ENCODE measurements at regions not wholly inside any gene's neighbourhood (a gene's known extent, or its start where the extent isn't known, plus 50 kb on each side); places are given as distances from the start of the nearest gene placed in this dataset.

DNA sequence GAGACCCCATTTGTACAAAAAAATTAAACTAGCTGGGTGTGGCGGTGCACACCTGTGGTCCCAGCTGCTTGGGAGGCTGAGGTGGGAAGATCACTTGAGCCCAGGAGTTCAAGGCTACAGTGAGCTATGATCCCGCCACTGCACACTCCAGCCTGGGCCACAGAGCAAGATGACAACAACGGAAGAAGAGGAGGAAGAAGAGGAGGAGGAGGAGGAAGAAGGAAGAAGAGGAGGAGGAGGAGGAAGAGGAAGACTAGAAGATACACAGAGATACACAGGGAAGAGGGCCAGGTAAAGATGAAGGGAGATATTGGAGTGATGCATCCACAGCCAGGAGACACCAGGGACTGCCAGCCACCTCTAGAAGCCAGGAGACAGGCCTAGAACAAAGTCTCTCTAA lies 75.7 kb upstream of the PTER start:
- DNase-seq (ENCODE audit: low spot score), result no peak

DNA sequence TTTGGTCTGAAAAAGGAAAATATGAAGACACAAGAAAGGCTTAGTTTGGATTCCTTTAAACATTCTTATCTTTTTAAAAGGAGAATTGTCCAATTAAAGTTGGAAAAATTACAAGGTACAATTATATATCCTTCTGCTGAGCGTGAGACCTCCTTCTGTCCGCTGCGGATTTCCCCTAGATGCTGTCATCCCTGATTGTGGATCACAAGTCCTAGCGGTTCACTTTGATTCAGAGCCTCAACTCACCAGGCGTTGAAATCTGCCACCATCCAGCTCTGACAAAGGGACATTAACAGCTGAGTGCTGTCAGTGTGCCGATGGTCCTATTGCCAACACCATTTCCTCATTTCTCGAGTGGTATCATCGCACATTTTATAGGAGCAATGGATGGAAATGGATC lies 73.1 kb upstream of the PTER start:
- no peak for DNase-seq (ENCODE audit: low spot score)

DNA sequence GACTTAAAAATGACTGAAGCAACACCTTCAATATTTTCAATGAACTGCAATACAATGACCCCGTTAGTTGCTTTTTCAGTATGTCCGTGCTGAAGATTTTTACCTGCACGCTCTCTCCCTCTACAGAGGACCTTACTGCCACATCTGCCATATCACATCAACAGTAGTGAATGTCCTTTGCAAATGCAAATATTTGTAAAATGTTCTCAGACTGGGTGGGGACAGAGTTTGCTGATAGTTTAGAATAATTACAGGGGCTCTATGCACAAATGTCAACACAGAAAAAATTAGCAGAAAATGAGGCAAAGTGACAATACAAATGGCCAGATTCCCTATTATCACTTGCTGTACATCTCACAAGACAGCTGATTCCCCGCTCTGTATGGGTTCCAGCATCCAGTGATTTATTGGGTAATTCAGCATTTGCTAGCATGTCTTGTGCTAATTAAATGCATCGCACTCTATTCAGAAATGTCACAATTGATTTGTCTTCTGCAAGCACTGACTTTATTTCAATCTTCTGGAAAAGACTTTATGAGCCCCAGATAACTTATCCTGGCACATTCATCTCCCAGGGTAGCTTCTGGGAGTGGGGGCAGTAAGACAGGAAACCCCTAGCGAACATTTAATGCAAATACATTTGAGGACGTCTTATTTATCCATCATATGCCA lies 69.1 kb upstream of the PTER start:
- DNase-seq (ENCODE audit: low spot score), result no peak

DNA sequence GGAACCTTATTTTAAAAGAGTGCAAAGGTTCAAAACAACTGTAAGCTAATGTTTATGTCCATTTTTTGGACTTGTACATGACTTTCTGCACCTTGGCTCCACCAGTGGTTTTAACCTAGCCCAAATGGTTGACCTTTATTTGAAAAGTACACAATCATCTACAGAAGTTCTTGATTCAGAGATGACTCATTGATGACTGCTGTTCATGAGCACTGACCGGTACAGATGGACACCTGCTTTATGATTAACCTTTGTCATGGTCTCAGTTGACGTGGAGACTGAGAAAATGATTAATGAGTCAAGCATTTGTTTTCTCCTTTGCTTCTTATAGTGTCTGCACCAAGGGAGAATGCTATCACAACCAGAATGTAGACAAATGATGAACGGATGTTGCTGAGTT lies 55.7 kb upstream of the PTER start:
- peak; percentile 99 for DNase-seq (ENCODE audit: low spot score)

DNA sequence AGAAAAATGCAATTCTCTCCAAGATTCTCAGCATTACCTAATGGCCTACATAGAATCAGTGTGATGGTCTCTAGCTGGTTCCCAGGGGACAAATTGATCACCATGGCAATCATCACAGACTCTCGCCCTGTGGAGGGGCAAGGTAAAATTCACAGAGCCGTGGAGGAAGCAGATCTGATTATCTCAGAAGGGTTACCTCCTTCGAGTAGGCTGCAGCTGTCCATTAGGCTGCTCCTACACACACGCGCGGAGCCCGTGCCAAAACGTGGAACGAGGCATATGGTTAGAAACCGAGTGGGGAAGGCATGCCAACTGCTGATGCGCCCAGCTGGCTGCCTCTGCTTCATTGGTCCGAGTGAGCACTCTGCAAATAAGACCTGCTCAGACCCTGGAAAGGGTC lies 52.8 kb upstream of the PTER start:
- no peak for DNase-seq (ENCODE audit: low spot score)

DNA sequence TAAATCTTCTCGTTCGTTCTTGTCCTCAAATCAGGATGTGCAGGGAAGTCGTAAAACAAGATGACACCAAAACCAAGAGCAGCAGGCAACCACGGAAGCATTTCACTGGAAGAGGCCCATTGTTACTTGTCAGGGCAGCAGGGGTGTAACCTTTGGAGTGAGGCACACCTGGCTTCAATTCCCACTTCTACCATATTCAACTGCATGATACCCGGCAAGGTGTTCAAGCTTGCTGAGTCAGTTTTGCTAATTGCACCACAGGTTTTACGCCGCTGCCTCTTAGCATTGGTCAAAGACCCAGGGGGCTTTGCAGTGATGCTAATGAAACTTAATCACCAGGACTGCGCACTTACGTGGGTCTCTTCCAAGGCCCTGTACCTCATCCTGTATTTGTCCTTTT lies 50.0 kb upstream of the PTER start:
- DNase-seq (ENCODE audit: low spot score), result no peak
